Natural killer cell (primary cell): ENCODE measurements at regions not wholly inside any gene's neighbourhood (a gene's known extent, or its start where the extent isn't known, plus 50 kb on each side); places are given as distances from the start of the nearest gene placed in this dataset.

ENCODE experiments used
- ATAC-seq, 3 donors: fragments of 150-1000 bp in 2 of 3; fragments of 200-7000 bp in 1 of 3; cut with Tn5 transposase; 1 replicate in 1 of 3; 2 replicates in 2 of 3; pipeline ENCODE4 v1.10.0; 2021; ENCODE audit warnings: mild to moderate bottlenecking in 2 of 3, moderate library complexity in 2 of 3
- DNase-seq, 2 donors: peaks; one replicate each; pipeline versions ENCODE4 v3.0.0 to v3.0.0-alpha.2; 2013 to 2021; ENCODE audit warnings: mixed read lengths in 1 of 2
- H3K27ac ChIP-seq: one replicate; pipeline ENCODE4 v1.5.1; 2013; ENCODE audit warnings: mild to moderate bottlenecking, low read length
- H3K27me3 ChIP-seq: one replicate; pipeline ENCODE4 v1.6.1; 2013; ENCODE audit warnings: low read length; ENCODE audit not compliant: control insufficient read depth, insufficient read depth
- H3K36me3 ChIP-seq: one replicate; pipeline ENCODE4 v1.6.1; 2013; ENCODE audit warnings: low read length; ENCODE audit not compliant: control insufficient read depth, insufficient read depth
- H3K4me1 ChIP-seq: one replicate; pipeline ENCODE4 v1.6.1; 2013; ENCODE audit warnings: low read length; ENCODE audit not compliant: control insufficient read depth, insufficient read depth
- H3K4me3 ChIP-seq: one replicate; pipeline ENCODE4 v1.5.1; 2013; ENCODE audit warnings: low read length
- H3K9me3 ChIP-seq: one replicate; pipeline ENCODE4 v1.6.1; 2013; ENCODE audit warnings: low read length; ENCODE audit not compliant: control insufficient read depth, insufficient read depth
- H3K27ac Mint-ChIP-seq, 2 donors: one replicate each; pipeline ENCODE4 v1.8.0; 2022; ENCODE audit warnings: mild to moderate bottlenecking in 2 of 2, mixed read lengths in 2 of 2, moderate library complexity in 1 of 2
- H3K27me3 Mint-ChIP-seq, 2 donors: one replicate each; pipeline ENCODE4 v1.8.0; 2022; ENCODE audit warnings: low read depth in 2 of 2, mixed read lengths in 2 of 2
- H3K36me3 Mint-ChIP-seq: one replicate; pipeline ENCODE4 v1.8.0; 2022; ENCODE audit warnings: mixed read lengths
- H3K4me1 Mint-ChIP-seq, 2 donors: one replicate each; pipeline ENCODE4 v1.8.0; 2022; ENCODE audit warnings: mixed read lengths in 2 of 2
- H3K4me3 Mint-ChIP-seq: one replicate; pipeline ENCODE4 v1.8.0; 2022; ENCODE audit warnings: mild to moderate bottlenecking, moderate library complexity, mixed read lengths
- H3K9me3 Mint-ChIP-seq, 2 donors: one replicate each; pipeline ENCODE4 v1.8.0; 2022; ENCODE audit warnings: mixed read lengths in 2 of 2
- WGBS: methylation state at CpG from one replicate; pipeline ENCODE4 v1.1.7; 2013; ENCODE audit warnings: missing lambda C conversion rate; ENCODE audit not compliant: insufficient coverage; 5-methylcytosine and 5-hydroxymethylcytosine counted together
- intact Hi-C: fragments of 100-400 bp; cut with micrococcal nuclease; formaldehyde crosslinking; loops from one replicate; pipeline ENCODE4 v1.14.2; 2022
- TF ChIP-seq, protein P1 (sequence below): fragments of 200-600 bp; IDR thresholded peaks from one replicate; pipeline ENCODE4 v1.8.0; 2022; ENCODE audit warnings: antibody characterized with exemption

GRCh38 chr3:101155825-101156224 is 162.6 kb upstream of the ABI3BP start:
- no peak for ATAC-seq
- Mint-ChIP-seq H3K4me3 (no peak overlapping the region), H3K9me3 (peaks cover 0 to 2% of the 10 kb centered on the region in 2 donors), H3K27ac (no peak overlapping the region), H3K4me1 (no peaks in the 10 kb centered on the region), H3K27me3 (peaks cover 10 to 12% of the 10 kb centered on the region in 2 donors), H3K36me3 (no peaks in the 10 kb centered on the region)
- no peak for DNase-seq
- intact Hi-C loops = no loop called here
- Histone ChIP-seq H3K36me3 (no peaks in the 10 kb centered on the region), H3K27me3 (peaks cover 2% of the 10 kb centered on the region), H3K4me3 (no peak overlapping the region), H3K4me1 (no peaks in the 10 kb centered on the region), H3K9me3 (no peaks in the 10 kb centered on the region), H3K27ac (no peak overlapping the region)
- TF ChIP-seq, protein P1, sequence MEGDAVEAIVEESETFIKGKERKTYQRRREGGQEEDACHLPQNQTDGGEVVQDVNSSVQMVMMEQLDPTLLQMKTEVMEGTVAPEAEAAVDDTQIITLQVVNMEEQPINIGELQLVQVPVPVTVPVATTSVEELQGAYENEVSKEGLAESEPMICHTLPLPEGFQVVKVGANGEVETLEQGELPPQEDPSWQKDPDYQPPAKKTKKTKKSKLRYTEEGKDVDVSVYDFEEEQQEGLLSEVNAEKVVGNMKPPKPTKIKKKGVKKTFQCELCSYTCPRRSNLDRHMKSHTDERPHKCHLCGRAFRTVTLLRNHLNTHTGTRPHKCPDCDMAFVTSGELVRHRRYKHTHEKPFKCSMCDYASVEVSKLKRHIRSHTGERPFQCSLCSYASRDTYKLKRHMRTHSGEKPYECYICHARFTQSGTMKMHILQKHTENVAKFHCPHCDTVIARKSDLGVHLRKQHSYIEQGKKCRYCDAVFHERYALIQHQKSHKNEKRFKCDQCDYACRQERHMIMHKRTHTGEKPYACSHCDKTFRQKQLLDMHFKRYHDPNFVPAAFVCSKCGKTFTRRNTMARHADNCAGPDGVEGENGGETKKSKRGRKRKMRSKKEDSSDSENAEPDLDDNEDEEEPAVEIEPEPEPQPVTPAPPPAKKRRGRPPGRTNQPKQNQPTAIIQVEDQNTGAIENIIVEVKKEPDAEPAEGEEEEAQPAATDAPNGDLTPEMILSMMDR = no peak

DNA sequence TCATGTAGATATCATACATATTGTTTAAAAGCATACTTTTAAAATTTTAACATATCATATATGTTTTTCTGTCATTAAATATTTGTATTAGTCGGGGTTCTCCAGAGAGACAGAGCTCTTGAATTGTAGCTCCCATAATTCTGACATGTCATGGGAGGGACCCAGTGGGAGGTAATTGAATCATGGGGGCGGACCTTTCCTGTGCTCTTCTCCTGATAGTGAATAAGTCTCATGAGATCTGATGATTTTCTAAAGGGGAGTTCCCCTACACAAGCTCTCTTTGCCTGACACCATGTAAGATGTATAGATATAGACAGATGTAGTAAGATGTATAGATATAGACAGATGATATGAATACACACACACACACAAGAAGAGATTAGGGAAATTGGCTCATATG is 161.2 kb upstream of the ABI3BP start:
- ATAC-seq = no peak
- Mint-ChIP-seq H3K4me3 (no peak overlapping the region), H3K27ac (no peak overlapping the region), H3K27me3 (peaks cover 10 to 17% of the 10 kb centered on the region in 2 donors), H3K36me3 (no peaks in the 10 kb centered on the region), H3K9me3 (peaks cover 0 to 2% of the 10 kb centered on the region in 2 donors), H3K4me1 (no peaks in the 10 kb centered on the region)
- TF ChIP-seq, protein P1 = no peak
- no peaks in the 10 kb centered on the region for H3K36me3 ChIP-seq
- H3K9me3 ChIP-seq = no peaks in the 10 kb centered on the region
- WGBS = 95% methylated on average over 2 of the region's 2 CpGs
- peaks cover 2% of the 10 kb centered on the region for H3K27me3 ChIP-seq
- no peaks in the 10 kb centered on the region for H3K4me1 ChIP-seq
- H3K27ac ChIP-seq = no peak overlapping the region
- intact Hi-C loops = no loop called here
- no peak for DNase-seq
- no peak overlapping the region for H3K4me3 ChIP-seq

GRCh38 chr3:101151286-101151913 is 158.2 kb upstream of the ABI3BP start:
- no peaks in the 10 kb centered on the region for H3K4me1 Mint-ChIP-seq
- Histone ChIP-seq H3K27me3 (peaks cover 5% of the 10 kb centered on the region), H3K27ac (no peak overlapping the region), H3K4me1 (no peaks in the 10 kb centered on the region), H3K9me3 (no peaks in the 10 kb centered on the region), H3K4me3 (no peak overlapping the region), H3K36me3 (no peaks in the 10 kb centered on the region)
- TF ChIP-seq, protein P1 = no peak
- DNase-seq = no peak
- no peak overlapping the region for H3K4me3 Mint-ChIP-seq
- ATAC-seq = no peak
- H3K27ac Mint-ChIP-seq = no peak overlapping the region
- no peaks in the 10 kb centered on the region for H3K36me3 Mint-ChIP-seq
- 93% methylated on average over 2 of the region's 3 CpGs for WGBS
- H3K27me3 Mint-ChIP-seq = peaks cover 15 to 17% of the 10 kb centered on the region in 2 donors
- peaks cover 2 to 5% of the 10 kb centered on the region in 2 donors for H3K9me3 Mint-ChIP-seq
- intact Hi-C loops = no loop called here

DNA sequence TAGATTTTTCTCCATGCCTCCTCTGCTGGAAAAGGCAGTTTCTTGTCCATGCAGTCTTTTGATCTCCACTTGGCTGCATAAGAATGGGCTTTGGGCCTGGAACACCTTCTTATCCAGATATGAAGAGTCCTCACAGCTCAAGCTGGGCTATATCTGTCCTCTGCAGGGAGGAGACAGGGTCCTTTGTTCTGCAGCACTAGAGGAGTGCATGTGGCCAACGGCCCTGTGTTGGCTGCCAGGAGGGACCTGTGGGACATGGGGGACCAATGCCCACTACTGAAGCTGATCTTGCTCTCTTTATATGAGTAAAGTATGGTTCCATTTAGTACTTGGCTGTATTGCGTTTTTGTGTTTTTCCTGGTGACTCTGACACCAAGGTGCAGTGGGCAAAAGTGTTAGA is 157.3 kb upstream of the ABI3BP start:
- Histone ChIP-seq H3K4me1 (no peaks in the 10 kb centered on the region), H3K9me3 (no peaks in the 10 kb centered on the region), H3K27me3 (peaks cover 5% of the 10 kb centered on the region), H3K27ac (no peak overlapping the region), H3K36me3 (no peaks in the 10 kb centered on the region), H3K4me3 (no peak overlapping the region)
- Mint-ChIP-seq H3K4me3 (no peak overlapping the region), H3K36me3 (no peaks in the 10 kb centered on the region), H3K9me3 (peaks cover 2 to 5% of the 10 kb centered on the region in 2 donors), H3K4me1 (no peaks in the 10 kb centered on the region), H3K27me3 (peaks cover 13 to 17% of the 10 kb centered on the region in 2 donors), H3K27ac (no peak overlapping the region)
- DNase-seq (no peak), ATAC-seq (no peak)
- WGBS = 72% methylated on average over 2 of the region's 2 CpGs
- intact Hi-C loops = no loop called here
- TF ChIP-seq, protein P1 = no peak
